HEK293 (cell line): ENCODE measurements at regions not wholly inside any gene's neighbourhood (a gene's known extent, or its start where the extent isn't known, plus 50 kb on each side); places are given as distances from the start of the nearest gene placed in this dataset.

ENCODE experiments used
- OSR2 ChIP-seq: fragments of 450-650 bp; formaldehyde crosslinking; IDR thresholded peaks from 2 replicates; pipeline ENCODE4 v1.5.1; 2016; ENCODE audit warnings: missing biosample characterization, missing genetic modification characterization
- REPIN1 ChIP-seq: fragments of 450-650 bp; formaldehyde crosslinking; IDR thresholded peaks from 2 replicates; pipeline ENCODE4 v1.5.1; 2017; ENCODE audit warnings: missing biosample characterization, missing genetic modification characterization, low read depth
- ZNF114 ChIP-seq: fragments of 450-650 bp; formaldehyde crosslinking; IDR thresholded peaks from 2 replicates; pipeline ENCODE4 v1.5.0; 2017; ENCODE audit warnings: missing biosample characterization, missing genetic modification characterization
- TF ChIP-seq, protein P1 (sequence below): fragments of 450-650 bp; formaldehyde crosslinking; IDR thresholded peaks from 2 replicates; pipeline ENCODE4 v1.5.1; 2016; ENCODE audit warnings: missing biosample characterization, missing genetic modification characterization
- TF ChIP-seq, protein P2 (sequence below): fragments of 450-650 bp; formaldehyde crosslinking; IDR thresholded peaks from 2 replicates; pipeline ENCODE4 v1.5.1; 2016; ENCODE audit warnings: missing biosample characterization, missing genetic modification characterization
- TF ChIP-seq, protein P3 (sequence below): fragments of 450-650 bp; formaldehyde crosslinking; IDR thresholded peaks from 2 replicates; pipeline ENCODE4 v1.5.1; 2016; ENCODE audit warnings: missing biosample characterization, missing genetic modification characterization

- TF ChIP-seq, protein P1, sequence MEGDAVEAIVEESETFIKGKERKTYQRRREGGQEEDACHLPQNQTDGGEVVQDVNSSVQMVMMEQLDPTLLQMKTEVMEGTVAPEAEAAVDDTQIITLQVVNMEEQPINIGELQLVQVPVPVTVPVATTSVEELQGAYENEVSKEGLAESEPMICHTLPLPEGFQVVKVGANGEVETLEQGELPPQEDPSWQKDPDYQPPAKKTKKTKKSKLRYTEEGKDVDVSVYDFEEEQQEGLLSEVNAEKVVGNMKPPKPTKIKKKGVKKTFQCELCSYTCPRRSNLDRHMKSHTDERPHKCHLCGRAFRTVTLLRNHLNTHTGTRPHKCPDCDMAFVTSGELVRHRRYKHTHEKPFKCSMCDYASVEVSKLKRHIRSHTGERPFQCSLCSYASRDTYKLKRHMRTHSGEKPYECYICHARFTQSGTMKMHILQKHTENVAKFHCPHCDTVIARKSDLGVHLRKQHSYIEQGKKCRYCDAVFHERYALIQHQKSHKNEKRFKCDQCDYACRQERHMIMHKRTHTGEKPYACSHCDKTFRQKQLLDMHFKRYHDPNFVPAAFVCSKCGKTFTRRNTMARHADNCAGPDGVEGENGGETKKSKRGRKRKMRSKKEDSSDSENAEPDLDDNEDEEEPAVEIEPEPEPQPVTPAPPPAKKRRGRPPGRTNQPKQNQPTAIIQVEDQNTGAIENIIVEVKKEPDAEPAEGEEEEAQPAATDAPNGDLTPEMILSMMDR (tag by site-specific recombination): no peak
- TF ChIP-seq REPIN1 (tag by site-specific recombination) (no peak), OSR2 (tag by site-specific recombination) (no peak), ZNF114 (tag by site-specific recombination) (no peak)
- TF ChIP-seq, protein P2, sequence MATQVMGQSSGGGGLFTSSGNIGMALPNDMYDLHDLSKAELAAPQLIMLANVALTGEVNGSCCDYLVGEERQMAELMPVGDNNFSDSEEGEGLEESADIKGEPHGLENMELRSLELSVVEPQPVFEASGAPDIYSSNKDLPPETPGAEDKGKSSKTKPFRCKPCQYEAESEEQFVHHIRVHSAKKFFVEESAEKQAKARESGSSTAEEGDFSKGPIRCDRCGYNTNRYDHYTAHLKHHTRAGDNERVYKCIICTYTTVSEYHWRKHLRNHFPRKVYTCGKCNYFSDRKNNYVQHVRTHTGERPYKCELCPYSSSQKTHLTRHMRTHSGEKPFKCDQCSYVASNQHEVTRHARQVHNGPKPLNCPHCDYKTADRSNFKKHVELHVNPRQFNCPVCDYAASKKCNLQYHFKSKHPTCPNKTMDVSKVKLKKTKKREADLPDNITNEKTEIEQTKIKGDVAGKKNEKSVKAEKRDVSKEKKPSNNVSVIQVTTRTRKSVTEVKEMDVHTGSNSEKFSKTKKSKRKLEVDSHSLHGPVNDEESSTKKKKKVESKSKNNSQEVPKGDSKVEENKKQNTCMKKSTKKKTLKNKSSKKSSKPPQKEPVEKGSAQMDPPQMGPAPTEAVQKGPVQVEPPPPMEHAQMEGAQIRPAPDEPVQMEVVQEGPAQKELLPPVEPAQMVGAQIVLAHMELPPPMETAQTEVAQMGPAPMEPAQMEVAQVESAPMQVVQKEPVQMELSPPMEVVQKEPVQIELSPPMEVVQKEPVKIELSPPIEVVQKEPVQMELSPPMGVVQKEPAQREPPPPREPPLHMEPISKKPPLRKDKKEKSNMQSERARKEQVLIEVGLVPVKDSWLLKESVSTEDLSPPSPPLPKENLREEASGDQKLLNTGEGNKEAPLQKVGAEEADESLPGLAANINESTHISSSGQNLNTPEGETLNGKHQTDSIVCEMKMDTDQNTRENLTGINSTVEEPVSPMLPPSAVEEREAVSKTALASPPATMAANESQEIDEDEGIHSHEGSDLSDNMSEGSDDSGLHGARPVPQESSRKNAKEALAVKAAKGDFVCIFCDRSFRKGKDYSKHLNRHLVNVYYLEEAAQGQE (tag by site-specific recombination): no peak
- TF ChIP-seq, protein P3, sequence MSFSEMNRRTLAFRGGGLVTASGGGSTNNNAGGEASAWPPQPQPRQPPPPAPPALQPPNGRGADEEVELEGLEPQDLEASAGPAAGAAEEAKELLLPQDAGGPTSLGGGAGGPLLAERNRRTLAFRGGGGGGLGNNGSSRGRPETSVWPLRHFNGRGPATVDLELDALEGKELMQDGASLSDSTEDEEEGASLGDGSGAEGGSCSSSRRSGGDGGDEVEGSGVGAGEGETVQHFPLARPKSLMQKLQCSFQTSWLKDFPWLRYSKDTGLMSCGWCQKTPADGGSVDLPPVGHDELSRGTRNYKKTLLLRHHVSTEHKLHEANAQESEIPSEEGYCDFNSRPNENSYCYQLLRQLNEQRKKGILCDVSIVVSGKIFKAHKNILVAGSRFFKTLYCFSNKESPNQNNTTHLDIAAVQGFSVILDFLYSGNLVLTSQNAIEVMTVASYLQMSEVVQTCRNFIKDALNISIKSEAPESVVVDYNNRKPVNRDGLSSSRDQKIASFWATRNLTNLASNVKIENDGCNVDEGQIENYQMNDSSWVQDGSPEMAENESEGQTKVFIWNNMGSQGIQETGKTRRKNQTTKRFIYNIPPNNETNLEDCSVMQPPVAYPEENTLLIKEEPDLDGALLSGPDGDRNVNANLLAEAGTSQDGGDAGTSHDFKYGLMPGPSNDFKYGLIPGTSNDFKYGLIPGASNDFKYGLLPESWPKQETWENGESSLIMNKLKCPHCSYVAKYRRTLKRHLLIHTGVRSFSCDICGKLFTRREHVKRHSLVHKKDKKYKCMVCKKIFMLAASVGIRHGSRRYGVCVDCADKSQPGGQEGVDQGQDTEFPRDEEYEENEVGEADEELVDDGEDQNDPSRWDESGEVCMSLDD: no peak
Measured at GRCh38 chr4:33626221-33626620, 2618.1 kb downstream of the ARAP2 start.
